Ovary (tissue), 7 donors: ENCODE measurements at regions not wholly inside any gene's neighbourhood (a gene's known extent, or its start where the extent isn't known, plus 50 kb on each side); places are given as distances from the start of the nearest gene placed in this dataset.
"Not testable (repeated sequence)": the region's sequence is repeated elsewhere in the genome, so short reads cannot be mapped to it uniquely, and the experiment has no call there.

Experiments used
- DNase-seq, 5 donors: peaks; one replicate each; pipeline ENCODE4 v3.0.0-alpha.2; 2019 to 2020
- H3K27ac ChIP-seq, 2 donors: fragments of 200-600 bp; one replicate each; pipeline versions ENCODE4 v1.5.1 to v1.8.0; 2019 to 2022
- H3K27me3 ChIP-seq: fragments of 200-600 bp; one replicate; pipeline ENCODE4 v1.8.0; 2022
- H3K36me3 ChIP-seq: fragments of 200-600 bp; sonication (generic); one replicate; pipeline ENCODE4 v1.5.1; 2019
- H3K4me1 ChIP-seq: one replicate; pipeline ENCODE4 v1.8.1; 2013; ENCODE audit warnings: mild to moderate bottlenecking, moderate library complexity; ENCODE audit not compliant: insufficient read depth
- H3K4me3 ChIP-seq: fragments of 200-600 bp; sonication (generic); one replicate; pipeline ENCODE4 v1.5.1; 2017
- H3K9me3 ChIP-seq, 2 donors: fragments of 200-600 bp in 1 of 2; sonication (generic) in 1 of 2; one replicate each; pipeline versions ENCODE4 v1.5.1 to v1.8.1; 2013 to 2019; ENCODE audit warnings: mild to moderate bottlenecking in 1 of 2, moderate library complexity in 1 of 2
- WGBS, 3 donors: extraction: QIAGEN DNeasy Blood & Tissue Kit in 1 of 3; methylation state at CpG; one replicate each; pipeline versions ENCODE4 v1.1.5 to v1.1.7; 2013 to 2017; 5-methylcytosine and 5-hydroxymethylcytosine counted together
- intact Hi-C, 4 donors: fragments of 100-400 bp; cut with DNase I; formaldehyde crosslinking; loops; one replicate each; pipeline versions ENCODE4 v1.11.0 to v1.15.1; 2022 to 2023
- donor health status: DM: no; HTN: no; CAD: no; lungs with moderate emphysema.
- donor health status: DM: no; HTN: no; CAD: no.
- donor health status: Bipolar disorder and iron deficiency.
- donor health status: DM: no; HTN: no; CAD: no.
- donor health status: DM: yes; HTN: yes; CAD: no.

DNA sequence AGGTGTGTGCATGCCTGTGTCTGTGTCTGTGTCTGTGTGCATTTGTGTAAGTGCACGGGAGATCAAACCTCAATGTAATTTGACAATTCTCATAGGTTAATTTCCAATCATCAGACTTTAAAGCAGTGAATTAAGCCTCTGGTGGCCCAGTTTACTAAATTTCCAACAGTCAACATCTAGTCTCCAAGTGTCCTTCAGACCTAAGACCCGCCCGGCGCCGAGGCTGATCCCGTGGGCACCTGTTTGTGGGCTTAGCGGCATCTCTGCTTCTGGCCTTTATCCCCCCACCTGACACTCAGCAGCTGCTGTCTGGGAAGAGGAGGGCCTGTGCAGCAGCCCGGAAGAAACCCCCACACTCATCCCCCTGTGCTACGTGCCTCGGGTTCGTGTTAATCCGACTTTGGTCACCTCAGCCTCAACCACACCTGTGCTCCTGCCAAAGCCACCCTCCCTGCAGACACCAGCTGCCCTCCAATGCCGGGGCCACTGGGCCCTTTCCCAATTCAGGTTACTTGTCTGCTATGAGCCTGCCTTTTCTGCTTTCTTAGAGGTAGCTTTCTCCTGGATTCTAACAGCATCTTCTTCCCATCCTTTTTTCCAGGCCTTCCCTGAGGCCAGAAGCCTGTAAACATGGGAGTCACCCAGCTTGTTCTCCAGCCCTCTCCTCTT, 154.7 kb downstream of the ATP6V0E2 start:
- H3K36me3 ChIP-seq, H3K27me3 ChIP-seq, H3K27ac ChIP-seq, intact Hi-C loops, H3K4me3 ChIP-seq, DNase-seq, H3K9me3 ChIP-seq, H3K4me1 ChIP-seq: not testable (repeated sequence)
- 60 to 79% (median 62%) methylated on average over 9 to 12 of the region's 13 CpGs for WGBS, 3 donors

DNA sequence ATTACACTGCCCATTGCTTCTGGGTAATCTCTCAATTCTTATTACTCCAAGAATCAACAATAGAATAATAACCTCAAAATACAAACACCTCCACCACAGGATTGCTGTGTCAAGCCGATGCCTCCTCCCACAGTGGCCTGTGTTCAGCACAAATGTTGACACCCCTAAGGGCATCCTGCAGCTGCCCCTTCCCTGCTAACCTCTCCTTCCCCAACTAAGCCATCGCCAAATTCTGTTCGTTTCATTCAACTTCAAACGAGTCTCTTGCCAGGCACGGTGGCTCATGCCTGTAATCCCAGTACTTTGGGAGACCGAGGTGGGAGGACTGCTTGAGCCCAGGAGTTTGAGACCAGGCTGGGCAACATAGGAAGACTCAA, 155.2 kb downstream of the ATP6V0E2 start:
- H3K27ac ChIP-seq, H3K36me3 ChIP-seq, H3K4me3 ChIP-seq, DNase-seq, intact Hi-C loops, H3K4me1 ChIP-seq, H3K9me3 ChIP-seq, H3K27me3 ChIP-seq: not testable (repeated sequence)
- 78 to 83% (median 83%) methylated on average over 6 of the region's 6 CpGs for WGBS, 3 donors

GRCh38 chr7:150031733-150032132, 158.0 kb downstream of the ATP6V0E2 start:
- H3K4me3 ChIP-seq, H3K27ac ChIP-seq, H3K36me3 ChIP-seq, H3K9me3 ChIP-seq, H3K4me1 ChIP-seq, DNase-seq, H3K27me3 ChIP-seq, intact Hi-C loops: not testable (repeated sequence)
- WGBS, 3 donors = 77 to 89% (median 85%) methylated on average over 3 of the region's 3 CpGs

DNA sequence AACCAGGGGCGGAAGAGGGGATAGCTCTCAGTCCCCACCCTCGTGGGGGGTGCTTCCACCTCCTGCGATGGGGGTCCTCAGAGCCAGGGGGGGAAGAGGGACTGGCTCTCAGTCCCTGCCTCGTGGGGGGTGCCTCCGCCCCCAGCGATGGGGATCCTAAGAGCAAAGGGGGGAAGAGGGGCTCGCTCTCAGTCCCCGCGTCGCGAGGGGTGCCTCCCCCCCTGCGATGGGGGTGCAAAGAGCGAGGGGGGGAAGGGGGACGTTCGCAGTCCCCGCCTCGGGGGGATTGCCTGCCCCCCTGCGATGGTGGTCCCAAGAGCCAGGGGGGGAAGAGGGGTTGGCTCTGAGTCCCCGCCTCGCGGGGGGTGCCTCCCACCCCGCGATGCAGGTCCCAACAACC, 159.9 kb downstream of the ATP6V0E2 start:
- WGBS, 3 donors = 90 to 95% (median 92%) methylated on average over 19 of the region's 23 CpGs
- DNase-seq, H3K4me3 ChIP-seq, H3K27ac ChIP-seq, H3K9me3 ChIP-seq, H3K4me1 ChIP-seq, H3K27me3 ChIP-seq, intact Hi-C loops, H3K36me3 ChIP-seq: not testable (repeated sequence)

- H3K27me3 ChIP-seq, intact Hi-C loops, H3K9me3 ChIP-seq, H3K4me3 ChIP-seq, H3K36me3 ChIP-seq, DNase-seq, H3K4me1 ChIP-seq, H3K27ac ChIP-seq: not testable (repeated sequence)
- WGBS, 3 donors = 93% methylated on average over 21 of the region's 21 CpGs; no CpG with 5 or more reads in 2 of the 3 donors
Observed at GRCh38 chr7:150035769-150036168, 162.0 kb downstream of the ATP6V0E2 start.

DNA sequence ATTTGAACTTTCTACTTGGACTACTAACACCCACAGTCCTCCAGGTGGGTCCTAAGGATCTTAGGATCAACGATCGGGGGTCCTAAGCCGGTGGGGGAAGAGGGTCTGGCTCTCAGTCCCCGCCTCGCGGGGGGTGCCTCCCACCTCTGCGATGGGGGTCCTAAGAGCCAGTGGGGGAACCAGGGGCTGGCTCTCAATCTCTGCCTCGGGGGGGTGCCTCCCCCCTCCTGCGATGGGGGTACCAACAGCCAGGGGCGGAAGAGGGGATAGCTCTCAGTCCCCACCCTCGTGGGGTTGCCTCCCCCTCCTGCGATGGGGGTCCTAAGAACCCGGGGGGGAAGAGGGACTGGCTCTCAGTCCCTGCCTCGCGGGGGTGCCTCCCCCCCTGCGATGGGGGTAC, 165.3 kb downstream of the ATP6V0E2 start:
- H3K4me1 ChIP-seq, H3K9me3 ChIP-seq, H3K4me3 ChIP-seq, H3K27me3 ChIP-seq, H3K27ac ChIP-seq, DNase-seq, H3K36me3 ChIP-seq, intact Hi-C loops: not testable (repeated sequence)
- WGBS, 3 donors = 81 to 93% (median 85%) methylated on average over 5 to 11 of the region's 16 CpGs

GRCh38 chr7:150042281-150042680, 168.5 kb downstream of the ATP6V0E2 start:
- H3K27me3 ChIP-seq, H3K4me1 ChIP-seq, H3K9me3 ChIP-seq, H3K27ac ChIP-seq, H3K36me3 ChIP-seq, intact Hi-C loops, DNase-seq, H3K4me3 ChIP-seq: not testable (repeated sequence)
- WGBS, 3 donors = 75 to 86% methylated on average over 6 to 10 of the region's 20 CpGs; no CpG with 5 or more reads in 1 of the 3 donors

GRCh38 chr7:150044771-150045170, 171.0 kb downstream of the ATP6V0E2 start:
- H3K4me1 ChIP-seq, H3K27me3 ChIP-seq, H3K9me3 ChIP-seq, H3K4me3 ChIP-seq, H3K36me3 ChIP-seq, DNase-seq, intact Hi-C loops, H3K27ac ChIP-seq: not testable (repeated sequence)
- 6 to 10% (median 7%) methylated on average over 7 of the region's 7 CpGs for WGBS, 3 donors

DNA sequence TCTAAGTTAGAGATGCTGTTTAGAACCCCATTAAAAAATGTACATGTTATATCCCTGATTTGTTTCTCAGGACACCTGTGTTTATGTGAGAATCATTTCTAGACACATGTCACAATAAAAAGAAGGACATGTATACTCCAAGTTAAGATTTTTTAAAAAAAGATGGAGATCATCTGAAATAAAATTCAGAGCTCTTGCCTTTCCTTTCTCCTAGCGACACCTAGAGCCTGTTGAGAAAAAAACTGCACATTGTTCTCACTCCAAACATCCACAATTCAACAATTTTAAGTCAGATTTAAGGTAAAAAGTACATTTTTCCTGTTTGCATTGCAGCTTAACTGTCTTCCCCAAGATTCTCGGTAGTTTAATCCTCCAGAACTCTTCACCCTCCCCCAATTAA, 171.8 kb downstream of the ATP6V0E2 start:
- DNase-seq, intact Hi-C loops, H3K27me3 ChIP-seq, H3K4me3 ChIP-seq, H3K27ac ChIP-seq, H3K4me1 ChIP-seq, H3K9me3 ChIP-seq, H3K36me3 ChIP-seq: not testable (repeated sequence)
- WGBS, 3 donors = 2 to 38% (median 4%) methylated on average over 1 to 2 of the region's 2 CpGs

DNA sequence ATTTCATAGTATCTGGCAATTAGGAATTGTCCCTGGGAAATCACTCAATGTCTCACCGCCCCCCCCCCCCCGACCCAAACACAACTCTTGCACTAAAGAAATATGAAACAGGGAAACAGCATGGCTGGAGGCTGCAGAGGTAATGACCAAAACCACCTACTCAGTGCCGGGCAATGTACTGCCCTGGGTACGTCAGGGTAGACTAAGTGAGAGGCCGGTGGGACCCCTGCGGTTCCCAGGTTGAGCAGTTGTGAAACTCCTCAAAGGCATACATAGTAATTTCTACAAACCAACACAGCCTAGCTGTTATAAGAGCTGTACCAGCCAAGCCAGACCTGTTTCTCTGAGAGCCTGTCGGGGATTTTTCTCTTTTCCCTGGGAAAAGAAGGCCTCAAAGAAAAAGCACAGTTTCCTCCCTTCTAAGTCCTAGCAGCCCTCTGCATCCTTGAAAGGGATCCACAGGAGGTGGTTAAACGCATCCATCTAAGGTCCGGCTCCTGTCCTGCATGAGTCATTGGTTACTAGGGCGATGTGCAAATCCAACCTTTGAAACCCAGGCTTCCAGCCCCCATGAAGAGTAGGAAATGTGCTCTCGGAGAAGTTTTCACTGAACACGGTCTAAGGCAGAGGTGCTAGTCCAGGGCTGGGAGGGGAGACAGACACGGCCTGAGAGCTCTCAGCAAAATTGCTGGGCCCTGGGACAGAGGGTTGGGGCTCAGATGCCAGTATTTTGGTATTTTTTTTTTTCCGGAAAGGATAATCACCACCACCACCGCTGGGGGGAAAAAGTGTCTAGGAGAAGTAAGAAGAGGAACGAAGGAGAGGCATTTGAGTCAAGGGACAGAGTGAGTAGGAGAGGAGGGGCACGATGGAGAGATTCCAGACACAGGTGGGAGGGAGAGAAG, 172.8 kb downstream of the ATP6V0E2 start:
- H3K27ac ChIP-seq, H3K4me1 ChIP-seq, intact Hi-C loops, H3K9me3 ChIP-seq, DNase-seq, H3K4me3 ChIP-seq, H3K27me3 ChIP-seq, H3K36me3 ChIP-seq: not testable (repeated sequence)
- WGBS, 3 donors = 19 to 51% (median 35%) methylated on average over 8 to 11 of the region's 17 CpGs

DNA sequence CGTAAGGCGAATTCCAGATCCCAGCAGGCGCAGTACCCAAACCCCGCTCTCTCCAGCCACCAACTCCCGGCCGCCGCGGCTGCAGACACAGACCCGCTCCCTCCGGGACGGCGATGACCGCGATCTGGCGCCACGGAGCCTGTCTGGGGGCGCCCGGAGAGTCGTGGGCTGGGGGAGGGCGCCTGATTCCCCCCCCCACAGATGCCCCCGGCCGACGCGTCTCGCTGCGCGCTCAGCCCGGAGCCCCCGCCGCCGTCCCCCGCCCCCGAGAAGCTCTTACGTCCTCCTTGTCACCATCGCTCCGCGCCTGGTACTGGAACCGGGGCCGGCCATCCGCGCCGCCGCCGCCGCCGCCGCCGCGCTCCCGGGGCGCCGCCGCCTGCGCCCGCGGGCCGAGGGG, 173.6 kb downstream of the ATP6V0E2 start:
- H3K9me3 ChIP-seq, H3K36me3 ChIP-seq, H3K27ac ChIP-seq, H3K4me1 ChIP-seq, H3K27me3 ChIP-seq, intact Hi-C loops: not testable (repeated sequence)
- DNase-seq = peak in 2 of 5 donors; percentile 21 to 51
- WGBS, 3 donors = 0 to 2% (median 2%) methylated on average over 25 to 51 of the region's 57 CpGs
- peak overlapping the region; percentile 26 for H3K4me3 ChIP-seq

GRCh38 chr7:150047772-150048171, 174.0 kb downstream of the ATP6V0E2 start:
- H3K9me3 ChIP-seq, H3K36me3 ChIP-seq, intact Hi-C loops, H3K4me1 ChIP-seq, H3K27me3 ChIP-seq, H3K27ac ChIP-seq: not testable (repeated sequence)
- 0 to 2% (median 1%) methylated on average over 30 to 31 of the region's 31 CpGs for WGBS, 3 donors
- peak overlapping the region; percentile 23 for H3K4me3 ChIP-seq
- peak in 2 of 5 donors; percentile 24 to 45 for DNase-seq
